B cell (primary cell): ENCODE measurements at regions not wholly inside any gene's neighbourhood (a gene's known extent, or its start where the extent isn't known, plus 50 kb on each side); places are given as distances from the start of the nearest gene placed in this dataset.

Source experiments
- ATAC-seq: fragments of 200-7000 bp; cut with Tn5 transposase; one replicate; pipeline ENCODE4 v1.10.0; 2021; ENCODE audit warnings: low read depth, mild to moderate bottlenecking, moderate number of reproducible peaks, moderate library complexity
- CTCF ChIA-PET: fragments of 350-600 bp; sonication (Branson Sonifier 250); formaldehyde crosslinking; loops from one replicate; lab custom pipeline; 2021; ENCODE audit warnings: antibody characterized with exemption, inconsistent platforms; lab: Charles Lee
- POLR2A ChIA-PET: fragments of 350-600 bp; sonication (Branson Sonifier 250); formaldehyde crosslinking; loops from one replicate; lab custom pipeline; 2021; ENCODE audit warnings: antibody characterized with exemption; lab: Charles Lee
- DNase-seq: peaks from one replicate; pipeline ENCODE4 v3.0.0; 2013
- H2AFZ ChIP-seq: 2 replicates; pipeline ENCODE4 v1.6.1; 2012; ENCODE audit warnings: mild to moderate bottlenecking, low read depth, low read length; ENCODE audit not compliant: insufficient read depth, poor library complexity, severe bottlenecking
- H3K27ac ChIP-seq, 2 donors: 1 replicate in 1 of 2; 2 replicates in 1 of 2; pipeline ENCODE4 v1.5.1; 2012 to 2013; ENCODE audit warnings: low read length in 2 of 2, mild to moderate bottlenecking in 2 of 2, moderate library complexity in 1 of 2
- H3K27me3 ChIP-seq, 4 experiments: fragments of 200-600 bp in 1 of 4; sonication (generic) in 1 of 4; replicated peaks in 1 of 4; 1 replicate in 2 of 4; 2 replicates in 2 of 4; pipeline versions ENCODE4 v1.6.1 to v1.7.0; 2013 to 2016; ENCODE audit warnings: low read length in 3 of 4, mild to moderate bottlenecking in 2 of 4, mixed read lengths in 1 of 4, moderate library complexity in 1 of 4; ENCODE audit not compliant: insufficient read depth in 4 of 4, control insufficient read depth in 3 of 4; ENCODE audit errors: control extremely low read depth in 1 of 4
- H3K36me3 ChIP-seq, 2 experiments: replicated peaks in 1 of 2; 1 replicate in 1 of 2; 2 replicates in 1 of 2; pipeline versions ENCODE4 v1.6.1 to v1.7.1; 2013; ENCODE audit warnings: low read length in 1 of 2; ENCODE audit not compliant: insufficient read depth in 2 of 2, control insufficient read depth in 1 of 2; ENCODE audit errors: control extremely low read depth in 1 of 2, extremely low read depth in 1 of 2
- H3K4me1 ChIP-seq, 2 donors: fragments of 200-600 bp in 1 of 2; sonication (generic) in 1 of 2; 1 replicate in 1 of 2; 2 replicates in 1 of 2; pipeline versions ENCODE4 v1.5.1 to v1.6.1; 2013 to 2017; ENCODE audit warnings: low read length in 2 of 2; ENCODE audit not compliant: control insufficient read depth in 2 of 2, insufficient read depth in 2 of 2
- H3K4me2 ChIP-seq: replicated peaks from 2 replicates; pipeline ENCODE3; 2012; ENCODE audit warnings: mild to moderate bottlenecking, low read depth, low read length; ENCODE audit not compliant: poor library complexity, severe bottlenecking
- H3K4me3 ChIP-seq, 5 experiments: fragments of 200-600 bp in 1 of 5; sonication (generic) in 1 of 5; 1 replicate in 3 of 5; 2 replicates in 2 of 5; pipeline versions ENCODE4 v1.5.1 to v1.7.0; 2011 to 2016; ENCODE audit warnings: low read length in 4 of 5, mild to moderate bottlenecking in 4 of 5, low read depth in 2 of 5, control low read depth in 1 of 5, moderate library complexity in 1 of 5; ENCODE audit not compliant: insufficient read depth in 1 of 5; ENCODE audit errors: control extremely low read depth in 1 of 5, extremely low read depth in 1 of 5
- H3K79me2 ChIP-seq: fragments of 200-600 bp; sonication (generic); one replicate; pipeline ENCODE4 v1.6.0; 2016; ENCODE audit warnings: low read length; ENCODE audit not compliant: control insufficient read depth, insufficient read depth
- H3K9ac ChIP-seq: fragments of 200-600 bp; sonication (generic); 2 replicates; pipeline ENCODE4 v1.6.1; 2017; ENCODE audit warnings: mild to moderate bottlenecking, low read length, moderate library complexity
- H3K9me3 ChIP-seq, 3 donors: one replicate each; pipeline versions ENCODE4 v1.6.1 to v1.7.1; 2013; ENCODE audit warnings: low read length in 2 of 3; ENCODE audit not compliant: control insufficient read depth in 2 of 3, insufficient read depth in 1 of 3; ENCODE audit errors: control extremely low read depth in 1 of 3
- H4K20me1 ChIP-seq: 2 replicates; pipeline ENCODE4 v1.6.0; 2012; ENCODE audit warnings: mild to moderate bottlenecking, low read length; ENCODE audit not compliant: insufficient read depth, control insufficient read depth, poor library complexity, severe bottlenecking
- H3K27ac Mint-ChIP-seq: one replicate; pipeline ENCODE4 v1.8.0; 2021; ENCODE audit warnings: mixed read lengths
- H3K27me3 Mint-ChIP-seq: one replicate; pipeline ENCODE4 v1.8.0; 2021; ENCODE audit warnings: mixed read lengths
- H3K4me1 Mint-ChIP-seq: one replicate; pipeline ENCODE4 v1.8.0; 2021; ENCODE audit warnings: mixed read lengths
- H3K4me3 Mint-ChIP-seq: one replicate; pipeline ENCODE4 v1.8.0; 2021; ENCODE audit warnings: mixed read lengths
- H3K9me3 Mint-ChIP-seq: one replicate; pipeline ENCODE4 v1.8.0; 2022; ENCODE audit warnings: mixed read lengths; ENCODE audit not compliant: insufficient read depth
- CTCF ChIP-seq: fragments of 200-600 bp; IDR thresholded peaks from one replicate; pipeline ENCODE4 v1.8.0; 2022; ENCODE audit warnings: antibody characterized with exemption, mild to moderate bottlenecking
- EZH2 ChIP-seq: IDR thresholded peaks from 2 replicates; pipeline ENCODE4 v1.6.1; 2012; ENCODE audit warnings: borderline replicate concordance, low read depth, mild to moderate bottlenecking, moderate library complexity, low read length; ENCODE audit not compliant: insufficient read depth, poor library complexity, severe bottlenecking
- WGBS: methylation state at CpG from one replicate; pipeline ENCODE4 v1.1.5; 2013; ENCODE audit warnings: missing lambda C conversion rate; ENCODE audit not compliant: insufficient coverage; 5-methylcytosine and 5-hydroxymethylcytosine counted together
- intact Hi-C: fragments of 100-400 bp; cut with micrococcal nuclease; formaldehyde crosslinking; loops from one replicate; pipeline ENCODE4 v1.10.0; 2022

- H3K9ac ChIP-seq = no peak overlapping the region
- no peak overlapping the region for H2AFZ ChIP-seq
- DNase-seq = no peak
- no peaks in the 10 kb centered on the region for H3K27me3 ChIP-seq
- ATAC-seq = no peak
- H3K4me3 ChIP-seq = no peak overlapping the region
- H3K36me3 ChIP-seq = no peaks in the 10 kb centered on the region
- Mint-ChIP-seq H3K27ac (no peak overlapping the region), H3K4me1 (no peaks in the 10 kb centered on the region), H3K27me3 (no peaks in the 10 kb centered on the region), H3K4me3 (no peak overlapping the region), H3K9me3 (peaks cover 8% of the 10 kb centered on the region)
- TF ChIP-seq EZH2 (no peak), CTCF (no peak)
- WGBS = 46% methylated on average over 7 of the region's 7 CpGs
- no peak overlapping the region for H3K27ac ChIP-seq
- CTCF ChIA-PET = no interaction called here
- H3K9me3 ChIP-seq = peaks cover 1 to 28% (median 8%) of the 10 kb centered on the region in 3 donors
- H3K4me1 ChIP-seq = no peaks in the 10 kb centered on the region
- POLR2A ChIA-PET = no interaction called here
- H4K20me1 ChIP-seq = no peaks in the 10 kb centered on the region
- intact Hi-C loops = no loop called here
- H3K79me2 ChIP-seq = no peaks in the 10 kb centered on the region
- H3K4me2 ChIP-seq = no peak overlapping the region
Measured at GRCh38 chr10:131568866-131569265, 257.3 kb upstream of the TCERG1L start.

- Mint-ChIP-seq H3K4me3 (no peak overlapping the region), H3K4me1 (no peaks in the 10 kb centered on the region), H3K27me3 (no peaks in the 10 kb centered on the region), H3K9me3 (peaks cover 3% of the 10 kb centered on the region), H3K27ac (no peak overlapping the region)
- TF ChIP-seq CTCF (no peak), EZH2 (no peak)
- ATAC-seq (no peak), DNase-seq (no peak)
- no peak overlapping the region for H2AFZ ChIP-seq
- CTCF ChIA-PET = no interaction called here
- no peaks in the 10 kb centered on the region for H3K79me2 ChIP-seq
- no peaks in the 10 kb centered on the region for H3K36me3 ChIP-seq
- POLR2A ChIA-PET = no interaction called here
- no peak overlapping the region for H3K4me3 ChIP-seq
- no peak overlapping the region for H3K4me2 ChIP-seq
- H3K9me3 ChIP-seq = peaks cover 1 to 30% (median 5%) of the 10 kb centered on the region in 3 donors
- no peaks in the 10 kb centered on the region for H3K4me1 ChIP-seq
- no peaks in the 10 kb centered on the region for H3K27me3 ChIP-seq
- 75% methylated on average over 20 of the region's 21 CpGs for WGBS
- no peak overlapping the region for H3K27ac ChIP-seq
- intact Hi-C loops = no loop called here
- H3K9ac ChIP-seq = no peak overlapping the region
- no peaks in the 10 kb centered on the region for H4K20me1 ChIP-seq
Measured at GRCh38 chr10:131569851-131570715, 258.6 kb upstream of the TCERG1L start.
